ENCODE measurements at regions not wholly inside any gene's neighbourhood (a gene's known extent, or its start where the extent isn't known, plus 50 kb on each side); places are given as distances from the start of the nearest gene placed in this dataset.

- Mint-ChIP-seq H3K4me1 (ENCODE audit: low read depth, unreplicated experiment) (no peaks in the 10 kb centered on the region), H3K4me3 (ENCODE audit: unreplicated experiment) (no peak overlapping the region), H3K36me3 (ENCODE audit: unreplicated experiment) (no peaks in the 10 kb centered on the region), H3K27ac (ENCODE audit: unreplicated experiment) (no peak overlapping the region), H3K9me3 (ENCODE audit: unreplicated experiment) (no peaks in the 10 kb centered on the region), H3K27me3 (ENCODE audit: unreplicated experiment) (no peaks in the 10 kb centered on the region)
- no peak for DNase-seq
- no peak for TF ChIP-seq CTCF (IDR thresholded peaks at IDR 0.05; ENCODE audit: partially characterized antibody, unreplicated experiment)
Measured at GRCh38 chr5:101689306-101689705, 606.8 kb downstream of the SLCO4C1 start.

DNA sequence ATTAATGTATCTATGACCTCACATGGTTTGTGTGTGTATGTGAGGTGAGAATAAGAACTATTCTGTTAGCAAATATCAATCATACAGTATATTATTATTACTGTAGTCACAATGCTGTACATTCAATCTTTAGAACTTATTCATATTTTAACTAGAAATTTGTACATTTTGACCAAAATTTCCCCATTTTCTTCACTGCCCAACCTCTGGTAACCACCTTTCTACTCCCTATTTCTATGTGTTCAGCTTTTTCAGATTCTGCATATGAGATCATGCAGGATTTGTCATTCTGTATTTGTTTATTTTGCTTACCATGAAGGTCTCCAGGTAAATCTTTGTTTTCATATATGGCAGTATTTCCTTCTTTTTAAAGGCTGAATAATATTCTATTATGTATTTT lies 607.9 kb downstream of the SLCO4C1 start:
- Mint-ChIP-seq H3K36me3 (ENCODE audit: unreplicated experiment) (no peaks in the 10 kb centered on the region), H3K27ac (ENCODE audit: unreplicated experiment) (no peak overlapping the region), H3K27me3 (ENCODE audit: unreplicated experiment) (no peaks in the 10 kb centered on the region), H3K4me1 (ENCODE audit: low read depth, unreplicated experiment) (no peaks in the 10 kb centered on the region), H3K4me3 (ENCODE audit: unreplicated experiment) (no peak overlapping the region), H3K9me3 (ENCODE audit: unreplicated experiment) (no peaks in the 10 kb centered on the region)
- no peak for DNase-seq
- TF ChIP-seq CTCF (IDR thresholded peaks at IDR 0.05; ENCODE audit: partially characterized antibody, unreplicated experiment) = no peak

- Mint-ChIP-seq H3K27ac (ENCODE audit: unreplicated experiment) (no peak overlapping the region), H3K4me1 (ENCODE audit: low read depth, unreplicated experiment) (no peaks in the 10 kb centered on the region), H3K36me3 (ENCODE audit: unreplicated experiment) (no peaks in the 10 kb centered on the region), H3K4me3 (ENCODE audit: unreplicated experiment) (no peak overlapping the region), H3K9me3 (ENCODE audit: unreplicated experiment) (no peaks in the 10 kb centered on the region), H3K27me3 (ENCODE audit: unreplicated experiment) (no peaks in the 10 kb centered on the region)
- no peak for TF ChIP-seq CTCF (IDR thresholded peaks at IDR 0.05; ENCODE audit: partially characterized antibody, unreplicated experiment)
- DNase-seq = no peak
Measured at GRCh38 chr5:101687349-101687985, 608.6 kb downstream of the SLCO4C1 start.

DNA sequence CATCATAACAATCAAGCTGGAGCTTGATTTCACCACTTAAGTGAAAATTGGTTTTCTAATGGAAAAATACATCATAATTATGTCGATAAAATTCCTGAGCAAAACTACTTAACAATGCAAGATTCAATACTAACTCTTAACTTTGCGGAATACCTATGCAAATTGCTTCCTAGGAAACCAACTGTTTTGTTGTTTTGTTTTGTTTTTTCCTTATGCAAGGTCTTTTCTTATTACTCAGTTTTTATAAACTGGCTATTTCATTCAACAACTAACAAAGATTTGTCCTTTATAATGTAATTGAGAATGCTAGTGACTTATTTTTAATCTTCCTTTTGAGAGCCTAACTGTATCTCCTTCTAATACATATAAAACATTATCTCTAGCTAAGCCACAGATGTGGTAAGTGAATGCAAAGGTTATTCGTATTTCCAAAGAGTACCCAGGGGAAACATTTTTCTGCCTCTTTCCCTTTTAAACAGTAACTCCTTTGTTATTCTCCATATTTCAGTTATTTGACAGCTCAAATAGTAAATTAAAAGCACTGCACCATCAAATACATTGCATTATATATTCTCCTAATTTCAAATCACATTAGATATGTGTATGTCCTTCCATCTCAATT lies 609.4 kb downstream of the SLCO4C1 start:
- no peak for DNase-seq
- Mint-ChIP-seq H3K9me3 (ENCODE audit: unreplicated experiment) (no peaks in the 10 kb centered on the region), H3K4me1 (ENCODE audit: low read depth, unreplicated experiment) (no peaks in the 10 kb centered on the region), H3K27me3 (ENCODE audit: unreplicated experiment) (no peaks in the 10 kb centered on the region), H3K4me3 (ENCODE audit: unreplicated experiment) (no peak overlapping the region), H3K36me3 (ENCODE audit: unreplicated experiment) (no peaks in the 10 kb centered on the region), H3K27ac (ENCODE audit: unreplicated experiment) (no peak overlapping the region)
- no peak for TF ChIP-seq CTCF (IDR thresholded peaks at IDR 0.05; ENCODE audit: partially characterized antibody, unreplicated experiment)

GRCh38 chr5:101679816-101680215 lies 616.3 kb downstream of the SLCO4C1 start:
- no peak for DNase-seq
- H3K9me3 Mint-ChIP-seq (ENCODE audit: unreplicated experiment) = no peaks in the 10 kb centered on the region
- peaks cover 2% of the 10 kb centered on the region for H3K4me1 Mint-ChIP-seq (ENCODE audit: low read depth, unreplicated experiment)
- H3K4me3 Mint-ChIP-seq (ENCODE audit: unreplicated experiment) = no peak overlapping the region
- H3K27me3 Mint-ChIP-seq (ENCODE audit: unreplicated experiment) = no peaks in the 10 kb centered on the region
- TF ChIP-seq CTCF (IDR thresholded peaks at IDR 0.05; ENCODE audit: partially characterized antibody, unreplicated experiment) = no peak
- H3K36me3 Mint-ChIP-seq (ENCODE audit: unreplicated experiment) = no peaks in the 10 kb centered on the region
- no peak overlapping the region for H3K27ac Mint-ChIP-seq (ENCODE audit: unreplicated experiment)

Measured in glutamatergic neuron (in vitro differentiated cells).